HCT116 (cell line): ENCODE measurements at regions not wholly inside any gene's neighbourhood (a gene's known extent, or its start where the extent isn't known, plus 50 kb on each side); places are given as distances from the start of the nearest gene placed in this dataset.

ENCODE experiments used
- ATAC-seq: fragments of 200-7000 bp; cut with Tn5 transposase; 2 replicates; pipeline ENCODE4 v1.9.1; 2020; ENCODE audit warnings: mild to moderate bottlenecking, moderate library complexity
- BruUV-seq: library from RNA; stranded (reverse); fragments of 400-500 nt; replicated peaks from 2 replicates; lab custom pipeline; 2021; lab: Mats Ljungman, UMichigan
- CTCF ChIA-PET: fragments of 300-600 bp; sonication (Branson Sonifier 250); formaldehyde crosslinking; loops from one replicate; lab custom pipeline; 2021; ENCODE audit warnings: antibody characterized with exemption; lab: Charles Lee
- POLR2A ChIA-PET: fragments of 300-600, 350-600 bp; sonication (Branson Sonifier 250); formaldehyde crosslinking; loops from one replicate; lab custom pipeline; 2021; ENCODE audit warnings: antibody characterized with exemption; lab: Charles Lee
- RAD21 ChIA-PET, 2 experiments: fragments of 300-600 bp; sonication (Branson Sonifier 250); formaldehyde crosslinking; loops; one replicate each; lab custom pipeline; 2023; ENCODE audit warnings: low total read pairs in 2 of 2; ENCODE audit not compliant: uncharacterized antibody in 2 of 2, unreplicated experiment in 2 of 2, low non-redundant PET in 1 of 2; lab: Charles Lee
- DNase-seq: peaks from one replicate; pipeline ENCODE4 v3.0.0-alpha.2; 2010; ENCODE audit warnings: low read depth, low spot score
- H2AFZ ChIP-seq: fragments of 200-600 bp; shearing (Covaris generic), sonication (generic); 2 replicates; pipeline ENCODE4 v1.6.1; 2017; ENCODE audit warnings: low read depth, mixed run types, mixed read lengths, antibody characterized with exemption, low read length; ENCODE audit not compliant: poor library complexity, severe bottlenecking
- H3K27ac ChIP-seq: 2 replicates; pipeline ENCODE4 v1.5.1; 2012; ENCODE audit warnings: low read depth, low read length
- H3K27me3 ChIP-seq: fragments of 200-600 bp; sonication (generic); 2 replicates; pipeline ENCODE4 v1.6.1; 2016; ENCODE audit warnings: mixed run types, low read length, mixed read lengths; ENCODE audit not compliant: insufficient read depth
- H3K36me3 ChIP-seq, 2 experiments: fragments of 200-500 bp in 1 of 2; fragments of 200-600 bp in 1 of 2; sonication (Bioruptor generic) in 1 of 2; sonication (generic) in 1 of 2; 2 replicates each; pipeline versions ENCODE4 v1.5.1 to v1.6.1; 2014 to 2016; ENCODE audit warnings: low read length in 2 of 2, inconsistent platforms in 1 of 2, mixed read lengths in 1 of 2, mixed run types in 1 of 2; ENCODE audit not compliant: insufficient read depth in 2 of 2, control insufficient read depth in 1 of 2
- H3K4me1 ChIP-seq, 2 experiments: fragments of 200-600 bp in 1 of 2; sonication (generic) in 1 of 2; 2 replicates each; pipeline versions ENCODE4 v1.5.1 to v1.6.1; 2012 to 2017; ENCODE audit warnings: low read length in 2 of 2, inconsistent platforms in 1 of 2, mild to moderate bottlenecking in 1 of 2, mixed read lengths in 1 of 2, mixed run types in 1 of 2, moderate library complexity in 1 of 2; ENCODE audit not compliant: insufficient read depth in 2 of 2, control insufficient read depth in 1 of 2
- H3K4me2 ChIP-seq: fragments of 200-600 bp; sonication (generic); 2 replicates; pipeline ENCODE4 v1.6.1; 2017; ENCODE audit warnings: mixed run types, low read length, mixed read lengths
- H3K4me3 ChIP-seq, 2 experiments: fragments of 200-600 bp in 1 of 2; sonication (generic) in 1 of 2; replicated peaks in 1 of 2; 2 replicates each; pipeline ENCODE4 v1.5.1; 2011 to 2016; ENCODE audit warnings: low read length in 2 of 2, control low read depth in 1 of 2, low read depth in 1 of 2, mild to moderate bottlenecking in 1 of 2, mixed read lengths in 1 of 2, mixed run types in 1 of 2
- H3K79me2 ChIP-seq: fragments of 200-600 bp; sonication (generic); 2 replicates; pipeline ENCODE4 v1.6.1; 2017; ENCODE audit warnings: mild to moderate bottlenecking, mixed run types, low read length, moderate library complexity, mixed read lengths; ENCODE audit not compliant: insufficient read depth
- H3K9ac ChIP-seq: fragments of 200-600 bp; sonication (generic); 2 replicates; pipeline ENCODE4 v1.6.1; 2016; ENCODE audit warnings: low read length, mixed read lengths
- H3K9me2 ChIP-seq: fragments of 200-600 bp; sonication (generic), shearing (Covaris generic); 2 replicates; pipeline ENCODE4 v1.6.1; 2017; ENCODE audit warnings: mixed run types, mild to moderate bottlenecking, moderate library complexity; ENCODE audit not compliant: insufficient read depth
- H3K9me3 ChIP-seq, 2 experiments: fragments of 200-500 bp in 1 of 2; fragments of 200-600 bp in 1 of 2; sonication (Bioruptor generic) in 1 of 2; sonication (generic) in 1 of 2; 2 replicates each; pipeline ENCODE4 v1.6.1; 2014 to 2017; ENCODE audit warnings: low read length in 2 of 2, mixed read lengths in 2 of 2, inconsistent platforms in 1 of 2, low read depth in 1 of 2, mild to moderate bottlenecking in 1 of 2, mixed run types in 1 of 2, moderate library complexity in 1 of 2; ENCODE audit not compliant: control insufficient read depth in 1 of 2, insufficient read depth in 1 of 2
- H4K20me1 ChIP-seq: fragments of 200-600 bp; sonication (generic), shearing (Covaris generic); 2 replicates; pipeline ENCODE4 v1.6.1; 2017; ENCODE audit warnings: mixed run types, mild to moderate bottlenecking, moderate library complexity; ENCODE audit not compliant: insufficient read depth
- CBX3 ChIP-seq: IDR thresholded peaks from 2 replicates; pipeline ENCODE4 v1.6.1; 2012; ENCODE audit warnings: low read depth
- CTCF ChIP-seq, 3 experiments: fragments of 200-600 bp in 1 of 3; sonication (generic) in 1 of 3; IDR thresholded peaks in 2 of 3; conservative IDR thresholded peaks in 1 of 3; 2 replicates each; pipeline ENCODE4 v1.5.1; 2012 to 2017; ENCODE audit warnings: low read depth in 2 of 3, low read length in 2 of 3, antibody characterized with exemption in 1 of 3, borderline replicate concordance in 1 of 3, control low read depth in 1 of 3, mild to moderate bottlenecking in 1 of 3, mixed read lengths in 1 of 3, mixed run types in 1 of 3, moderate library complexity in 1 of 3; ENCODE audit not compliant: insufficient read depth in 1 of 3
- EGR1 ChIP-seq: IDR thresholded peaks from 2 replicates; pipeline ENCODE4 v1.6.1; 2012; ENCODE audit warnings: low read depth
- EZH2 ChIP-seq: fragments of 200-600 bp; sonication (generic); IDR thresholded peaks from 2 replicates; pipeline ENCODE4 v1.6.1; 2017; ENCODE audit warnings: antibody characterized with exemption, mixed run types
- EZH2phosphoT487 ChIP-seq: fragments of 200-600 bp; IDR thresholded peaks from 2 replicates; pipeline ENCODE4 v1.6.1; 2018; ENCODE audit warnings: antibody characterized with exemption, borderline replicate concordance
- JUND ChIP-seq: IDR thresholded peaks from 2 replicates; pipeline ENCODE4 v1.6.1; 2012
- POLR2AphosphoS5 ChIP-seq: IDR thresholded peaks from 2 replicates; pipeline ENCODE4 v1.6.1; 2011; ENCODE audit warnings: mild to moderate bottlenecking, low read depth, low read length, moderate library complexity
- REST ChIP-seq: IDR thresholded peaks from 2 replicates; pipeline ENCODE4 v1.6.1; 2012; ENCODE audit warnings: low read depth
- SP1 ChIP-seq: IDR thresholded peaks from 2 replicates; pipeline ENCODE4 v1.6.1; 2012; ENCODE audit warnings: low read depth
- TCF7L2 ChIP-seq: IDR thresholded peaks from 2 replicates; pipeline ENCODE4 v1.7.0; 2011; ENCODE audit warnings: borderline replicate concordance, inconsistent platforms; ENCODE audit not compliant: insufficient read depth, insufficient read length; ENCODE audit errors: extremely low read depth
- ZFX ChIP-seq: fragments of 450-650 bp; IDR thresholded peaks from 2 replicates; pipeline ENCODE4 v1.6.1; 2017
- intact Hi-C: fragments of 100-400 bp; cut with micrococcal nuclease; formaldehyde crosslinking; loops from 2 replicates; pipeline ENCODE4 v1.10.0; 2022
- TF ChIP-seq, protein P1 (sequence below): IDR thresholded peaks from 2 replicates; pipeline ENCODE4 v1.6.1; 2011; ENCODE audit warnings: mild to moderate bottlenecking, low read length, moderate library complexity; ENCODE audit not compliant: insufficient replicate concordance; ENCODE audit errors: extremely low read depth
- TF ChIP-seq, protein P2 (sequence below): IDR thresholded peaks from 2 replicates; pipeline ENCODE4 v1.6.1; 2012

DNA sequence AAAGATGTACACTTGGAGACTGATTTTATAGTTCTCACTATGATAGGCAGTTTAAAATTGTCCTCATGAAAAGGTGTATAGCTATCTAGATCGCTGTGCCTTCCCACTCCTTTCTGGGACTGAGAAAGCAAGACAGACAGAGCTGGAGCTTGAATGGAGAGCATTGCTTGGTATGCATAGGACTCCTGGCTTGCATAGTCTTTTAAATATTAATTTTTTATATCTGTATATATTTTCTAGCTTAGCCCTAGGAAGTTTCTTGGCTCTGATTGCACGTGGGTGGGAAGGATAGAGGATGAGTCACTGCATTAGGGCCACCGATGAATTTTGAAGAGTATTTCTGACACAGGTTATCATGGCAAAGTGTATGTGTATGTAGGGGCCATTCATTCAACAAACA is 150.0 kb upstream of the SPACA1 start:
- Histone ChIP-seq H3K79me2 (no peaks in the 10 kb centered on the region), H3K4me2 (no peak overlapping the region), H2AFZ (no peak overlapping the region), H3K9ac (no peak overlapping the region), H3K27ac (no peak overlapping the region), H3K4me3 (no peak overlapping the region), H3K27me3 (no peaks in the 10 kb centered on the region), H3K9me2 (no peaks in the 10 kb centered on the region), H3K36me3 (no peaks in the 10 kb centered on the region)
- DNase-seq, result no peak
- RAD21 ChIA-PET, result no interaction called here
- BruUV-seq, result no TSS peak
- ATAC-seq, result no peak
- CTCF ChIA-PET, result no interaction called here
- POLR2A ChIA-PET, result no interaction called here
- intact Hi-C loops, result no loop called here
- TF ChIP-seq EGR1, result peak; percentile 35; the same call in 1 of the 2 replicates
- TF ChIP-seq, protein P1, sequence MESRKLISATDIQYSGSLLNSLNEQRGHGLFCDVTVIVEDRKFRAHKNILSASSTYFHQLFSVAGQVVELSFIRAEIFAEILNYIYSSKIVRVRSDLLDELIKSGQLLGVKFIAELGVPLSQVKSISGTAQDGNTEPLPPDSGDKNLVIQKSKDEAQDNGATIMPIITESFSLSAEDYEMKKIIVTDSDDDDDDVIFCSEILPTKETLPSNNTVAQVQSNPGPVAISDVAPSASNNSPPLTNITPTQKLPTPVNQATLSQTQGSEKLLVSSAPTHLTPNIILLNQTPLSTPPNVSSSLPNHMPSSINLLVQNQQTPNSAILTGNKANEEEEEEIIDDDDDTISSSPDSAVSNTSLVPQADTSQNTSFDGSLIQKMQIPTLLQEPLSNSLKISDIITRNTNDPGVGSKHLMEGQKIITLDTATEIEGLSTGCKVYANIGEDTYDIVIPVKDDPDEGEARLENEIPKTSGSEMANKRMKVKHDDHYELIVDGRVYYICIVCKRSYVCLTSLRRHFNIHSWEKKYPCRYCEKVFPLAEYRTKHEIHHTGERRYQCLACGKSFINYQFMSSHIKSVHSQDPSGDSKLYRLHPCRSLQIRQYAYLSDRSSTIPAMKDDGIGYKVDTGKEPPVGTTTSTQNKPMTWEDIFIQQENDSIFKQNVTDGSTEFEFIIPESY, result no peak
- TF ChIP-seq, all 23 proteins: peak for 1
- no peaks in the 10 kb centered on the region for H4K20me1 ChIP-seq
- H3K9me3 ChIP-seq, result no peaks in the 10 kb centered on the region
- H3K4me1 ChIP-seq, result no peaks in the 10 kb centered on the region; a peak in 1 of 4 replicates

DNA sequence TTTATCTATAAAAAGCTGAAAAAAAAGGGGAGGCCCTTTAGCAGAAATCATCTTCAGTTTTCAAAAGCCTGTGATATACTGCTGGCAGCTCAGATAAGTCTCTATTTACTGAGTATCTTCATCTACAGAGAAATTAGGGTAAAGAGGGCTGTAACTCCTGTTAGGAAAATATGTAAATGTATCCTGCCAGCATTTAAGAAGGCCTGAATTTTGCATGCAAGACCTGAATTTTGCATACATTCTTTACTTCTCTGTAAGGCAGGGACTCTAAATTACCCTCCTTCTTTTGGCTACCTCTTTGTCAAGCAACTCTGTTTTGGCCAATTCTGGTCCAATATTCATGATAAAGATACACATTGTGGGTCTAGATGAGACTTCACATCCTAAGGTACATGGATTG is 150.6 kb upstream of the SPACA1 start:
- ATAC-seq (no peak), DNase-seq (no peak)
- Histone ChIP-seq H3K4me2 (no peak overlapping the region), H3K79me2 (no peaks in the 10 kb centered on the region), H3K27me3 (no peaks in the 10 kb centered on the region), H3K9me3 (no peaks in the 10 kb centered on the region), H3K9me2 (no peaks in the 10 kb centered on the region), H3K9ac (no peak overlapping the region), H3K4me1 (no peaks in the 10 kb centered on the region; a peak in 1 of 4 replicates), H3K27ac (no peak overlapping the region), H3K4me3 (no peak overlapping the region), H2AFZ (no peak overlapping the region), H3K36me3 (no peaks in the 10 kb centered on the region), H4K20me1 (no peaks in the 10 kb centered on the region)
- no peak for TF ChIP-seq POLR2AphosphoS5
- TF ChIP-seq EZH2phosphoT487, result no peak
- TF ChIP-seq SP1, result no peak
- TF ChIP-seq REST, result no peak
- TF ChIP-seq CTCF (IDR thresholded peaks at IDR 0.05 in 2 of 3, conservative IDR thresholded peaks at IDR 0.05 in 1 of 3; ENCODE audit: borderline replicate concordance in 1 of 3, insufficient read depth in 1 of 3, low read depth in 2 of 3, low read length in 2 of 3), result no peak
- TF ChIP-seq, protein P2, sequence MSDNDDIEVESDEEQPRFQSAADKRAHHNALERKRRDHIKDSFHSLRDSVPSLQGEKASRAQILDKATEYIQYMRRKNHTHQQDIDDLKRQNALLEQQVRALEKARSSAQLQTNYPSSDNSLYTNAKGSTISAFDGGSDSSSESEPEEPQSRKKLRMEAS, result no peak
- TF ChIP-seq JUND, result no peak
- no peak for TF ChIP-seq ZFX
- no peak for TF ChIP-seq EZH2
- TF ChIP-seq CBX3, result no peak
- no peak for TF ChIP-seq TCF7L2
- BruUV-seq, result no TSS peak
- ChIA-PET CTCF (no interaction called here), RAD21 (no interaction called here), POLR2A (no interaction called here)
- intact Hi-C loops, result no loop called here
